Stomach (tissue), 4 donors: ENCODE measurements at regions not wholly inside any gene's neighbourhood (a gene's known extent, or its start where the extent isn't known, plus 50 kb on each side); places are given as distances from the start of the nearest gene placed in this dataset.

ENCODE experiments used
- EP300 ChIP-seq: sonication (generic); formaldehyde crosslinking; IDR thresholded peaks from one replicate; pipeline ENCODE4 v1.6.1; 2017; ENCODE audit warnings: antibody characterized with exemption
- POLR2A ChIP-seq, 4 donors: fragments of 450-650 bp; IDR thresholded peaks; one replicate each; pipeline ENCODE4 v1.6.1; 2016; ENCODE audit warnings: antibody characterized with exemption in 4 of 4, control low read depth in 2 of 4, mild to moderate bottlenecking in 1 of 4, moderate library complexity in 1 of 4
- POLR2AphosphoS5 ChIP-seq, 3 donors: sonication (generic); formaldehyde crosslinking; IDR thresholded peaks; one replicate each; pipeline ENCODE4 v1.6.1; 2016; ENCODE audit warnings: antibody characterized with exemption in 3 of 3
- TF ChIP-seq, protein P1 (sequence below), 7 experiments: fragments of 450-650 bp in 4 of 7; fragments of 200-600 bp in 3 of 7; sonication (generic) in 3 of 7; IDR thresholded peaks; one replicate each; pipeline ENCODE4 v1.5.1; 2016 to 2019; ENCODE audit warnings: antibody characterized with exemption in 7 of 7, control low read depth in 2 of 7, mild to moderate bottlenecking in 1 of 7

DNA sequence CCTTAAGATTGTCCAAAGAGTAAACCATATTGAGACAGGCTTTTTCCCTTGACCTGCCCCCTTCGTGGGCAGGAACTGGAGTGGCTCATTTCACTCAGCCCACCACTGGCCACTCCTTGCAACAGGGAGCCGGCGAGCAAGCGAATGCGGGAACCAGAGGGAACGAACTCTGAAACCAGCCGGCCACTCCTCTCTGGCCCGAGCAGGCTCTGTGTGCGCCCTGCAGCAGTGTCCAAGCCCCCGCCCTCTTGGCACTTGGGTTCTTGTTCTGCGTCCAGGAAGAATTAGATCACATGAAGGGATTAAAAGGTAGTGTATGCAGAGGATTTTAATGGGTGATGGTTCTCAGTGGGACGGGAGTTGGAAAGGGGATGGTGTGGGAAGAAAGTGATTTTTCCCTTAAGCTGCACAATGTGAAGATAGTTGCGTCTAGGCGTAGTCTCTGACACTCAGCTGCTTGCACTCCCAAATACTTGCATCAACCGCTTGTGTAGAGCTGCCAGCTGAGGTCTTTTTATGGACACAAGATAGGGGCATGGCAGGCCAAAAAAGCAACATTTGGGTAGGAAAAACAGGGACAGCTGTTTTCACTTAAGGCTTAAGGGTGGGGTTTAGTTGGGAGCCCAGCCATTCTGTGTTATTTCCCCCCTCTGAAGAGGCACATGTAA is 1209.7 kb upstream of the PCDH20 start:
- TF ChIP-seq, protein P1, sequence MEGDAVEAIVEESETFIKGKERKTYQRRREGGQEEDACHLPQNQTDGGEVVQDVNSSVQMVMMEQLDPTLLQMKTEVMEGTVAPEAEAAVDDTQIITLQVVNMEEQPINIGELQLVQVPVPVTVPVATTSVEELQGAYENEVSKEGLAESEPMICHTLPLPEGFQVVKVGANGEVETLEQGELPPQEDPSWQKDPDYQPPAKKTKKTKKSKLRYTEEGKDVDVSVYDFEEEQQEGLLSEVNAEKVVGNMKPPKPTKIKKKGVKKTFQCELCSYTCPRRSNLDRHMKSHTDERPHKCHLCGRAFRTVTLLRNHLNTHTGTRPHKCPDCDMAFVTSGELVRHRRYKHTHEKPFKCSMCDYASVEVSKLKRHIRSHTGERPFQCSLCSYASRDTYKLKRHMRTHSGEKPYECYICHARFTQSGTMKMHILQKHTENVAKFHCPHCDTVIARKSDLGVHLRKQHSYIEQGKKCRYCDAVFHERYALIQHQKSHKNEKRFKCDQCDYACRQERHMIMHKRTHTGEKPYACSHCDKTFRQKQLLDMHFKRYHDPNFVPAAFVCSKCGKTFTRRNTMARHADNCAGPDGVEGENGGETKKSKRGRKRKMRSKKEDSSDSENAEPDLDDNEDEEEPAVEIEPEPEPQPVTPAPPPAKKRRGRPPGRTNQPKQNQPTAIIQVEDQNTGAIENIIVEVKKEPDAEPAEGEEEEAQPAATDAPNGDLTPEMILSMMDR (IDR thresholded peaks at IDR 0.05): no peak
- no peak for TF ChIP-seq POLR2A (IDR thresholded peaks at IDR 0.05)
- no peak for TF ChIP-seq POLR2AphosphoS5 (IDR thresholded peaks at IDR 0.05)
- TF ChIP-seq EP300: no peak
